OCI-LY1 (cell line): ENCODE measurements at regions not wholly inside any gene's neighbourhood (a gene's known extent, or its start where the extent isn't known, plus 50 kb on each side); places are given as distances from the start of the nearest gene placed in this dataset.
A peak's percentile ranks its signal among the peaks of the same experiment; 100 is the strongest.
"Not testable (repeated sequence)": the region's sequence is repeated elsewhere in the genome, so short reads cannot be mapped to it uniquely, and the experiment has no call there.

ENCODE experiments used
- H2AFZ ChIP-seq: fragments of 200-600 bp; sonication (generic), shearing (Covaris generic); 2 replicates; pipeline ENCODE4 v1.6.0; 2014; ENCODE audit warnings: antibody characterized with exemption, mild to moderate bottlenecking, low read length
- H3F3A ChIP-seq: fragments of 200-600 bp; sonication (generic), shearing (Covaris generic); 2 replicates; pipeline ENCODE4 v1.6.0; 2014; ENCODE audit warnings: mild to moderate bottlenecking, antibody characterized with exemption, low read length, moderate library complexity; ENCODE audit not compliant: insufficient read depth
- H3K27ac ChIP-seq: fragments of 200-600 bp; sonication (generic); 2 replicates; pipeline ENCODE4 v1.5.1; 2014; ENCODE audit warnings: low read length, mixed run types, mild to moderate bottlenecking, low read depth; ENCODE audit not compliant: poor library complexity, severe bottlenecking
- H3K27me3 ChIP-seq: fragments of 200-600 bp; sonication (generic); 2 replicates; pipeline ENCODE4 v1.6.0; 2014; ENCODE audit warnings: antibody characterized with exemption, mild to moderate bottlenecking, low read length, moderate library complexity; ENCODE audit not compliant: insufficient read depth
- H3K36me3 ChIP-seq: fragments of 200-600 bp; sonication (generic); 2 replicates; pipeline ENCODE4 v1.6.1; 2014; ENCODE audit warnings: mild to moderate bottlenecking, antibody characterized with exemption, low read length, moderate library complexity, mixed read lengths; ENCODE audit not compliant: insufficient read depth
- H3K4me1 ChIP-seq: fragments of 200-600 bp; sonication (generic); 2 replicates; pipeline ENCODE4 v1.5.1; 2014; ENCODE audit warnings: mild to moderate bottlenecking, low read length, moderate library complexity; ENCODE audit not compliant: insufficient read depth, severe bottlenecking
- H3K4me2 ChIP-seq: fragments of 200-600 bp; sonication (generic), shearing (Covaris generic); 2 replicates; pipeline ENCODE4 v1.6.1; 2014; ENCODE audit warnings: low read length
- H3K4me3 ChIP-seq: fragments of 200-600 bp; sonication (generic); 2 replicates; pipeline ENCODE4 v1.5.1; 2014; ENCODE audit warnings: low read length, low read depth, mild to moderate bottlenecking, mixed read lengths; ENCODE audit not compliant: poor library complexity, severe bottlenecking
- H3K79me2 ChIP-seq: fragments of 200-600 bp; shearing (Covaris generic); 2 replicates; pipeline ENCODE4 v1.6.1; 2016; ENCODE audit warnings: mixed run types, low read length, mixed read lengths; ENCODE audit not compliant: insufficient read depth
- H3K9ac ChIP-seq: fragments of 200-600 bp; sonication (generic), shearing (Covaris generic); 2 replicates; pipeline ENCODE4 v1.6.1; 2014; ENCODE audit warnings: mild to moderate bottlenecking, low read length, mixed read lengths
- H3K9me2 ChIP-seq: fragments of 200-600 bp; sonication (generic), shearing (Covaris generic); 2 replicates; pipeline ENCODE4 v1.6.1; 2014; ENCODE audit warnings: low read depth, mild to moderate bottlenecking, low read length, mixed read lengths
- H3K9me3 ChIP-seq: fragments of 200-600 bp; shearing (Covaris generic); 2 replicates; pipeline ENCODE4 v1.6.1; 2014; ENCODE audit warnings: low read length, mixed read lengths
- H4K20me1 ChIP-seq: fragments of 200-600 bp; sonication (generic), shearing (Covaris generic); 2 replicates; pipeline ENCODE4 v1.6.0; 2016; ENCODE audit warnings: mild to moderate bottlenecking, low read length; ENCODE audit not compliant: insufficient read depth
- TF ChIP-seq, protein P1 (sequence below): fragments of 200-600 bp; sonication (generic), shearing (Covaris generic); IDR thresholded peaks from 2 replicates; pipeline ENCODE4 v1.5.1; 2017; ENCODE audit warnings: mild to moderate bottlenecking, antibody characterized with exemption, low read length, moderate library complexity, mixed read lengths

DNA sequence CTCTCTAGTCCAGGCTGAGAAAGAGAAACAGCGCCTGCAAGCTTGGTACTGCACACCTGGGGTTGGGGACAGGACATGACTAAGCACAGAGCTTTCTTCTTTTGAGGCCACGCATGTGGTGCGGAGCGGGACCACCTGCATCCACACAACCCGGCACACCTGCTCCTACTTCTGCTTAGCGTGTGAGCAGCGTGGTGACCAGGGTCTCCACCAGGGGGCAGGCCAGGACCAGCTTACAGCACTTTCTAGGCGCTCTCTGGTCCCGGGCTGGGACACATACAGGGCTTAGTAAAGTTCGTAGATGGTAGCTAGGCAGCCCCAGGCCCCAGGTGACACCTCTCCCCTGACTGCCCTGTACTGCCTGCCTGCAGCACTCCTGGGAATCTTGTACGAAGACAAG lies 89.7 kb upstream of the HMX1 start:
- not testable (repeated sequence) for H3K9me3 ChIP-seq, H3K27ac ChIP-seq, H3F3A ChIP-seq, H2AFZ ChIP-seq, H3K79me2 ChIP-seq, H3K4me1 ChIP-seq, H3K27me3 ChIP-seq, H3K36me3 ChIP-seq, H4K20me1 ChIP-seq, H3K9ac ChIP-seq, H3K9me2 ChIP-seq, H3K4me2 ChIP-seq, H3K4me3 ChIP-seq
- TF ChIP-seq, protein P1, sequence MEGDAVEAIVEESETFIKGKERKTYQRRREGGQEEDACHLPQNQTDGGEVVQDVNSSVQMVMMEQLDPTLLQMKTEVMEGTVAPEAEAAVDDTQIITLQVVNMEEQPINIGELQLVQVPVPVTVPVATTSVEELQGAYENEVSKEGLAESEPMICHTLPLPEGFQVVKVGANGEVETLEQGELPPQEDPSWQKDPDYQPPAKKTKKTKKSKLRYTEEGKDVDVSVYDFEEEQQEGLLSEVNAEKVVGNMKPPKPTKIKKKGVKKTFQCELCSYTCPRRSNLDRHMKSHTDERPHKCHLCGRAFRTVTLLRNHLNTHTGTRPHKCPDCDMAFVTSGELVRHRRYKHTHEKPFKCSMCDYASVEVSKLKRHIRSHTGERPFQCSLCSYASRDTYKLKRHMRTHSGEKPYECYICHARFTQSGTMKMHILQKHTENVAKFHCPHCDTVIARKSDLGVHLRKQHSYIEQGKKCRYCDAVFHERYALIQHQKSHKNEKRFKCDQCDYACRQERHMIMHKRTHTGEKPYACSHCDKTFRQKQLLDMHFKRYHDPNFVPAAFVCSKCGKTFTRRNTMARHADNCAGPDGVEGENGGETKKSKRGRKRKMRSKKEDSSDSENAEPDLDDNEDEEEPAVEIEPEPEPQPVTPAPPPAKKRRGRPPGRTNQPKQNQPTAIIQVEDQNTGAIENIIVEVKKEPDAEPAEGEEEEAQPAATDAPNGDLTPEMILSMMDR: peak; percentile 24; the same call in 1 of the 2 replicates

DNA sequence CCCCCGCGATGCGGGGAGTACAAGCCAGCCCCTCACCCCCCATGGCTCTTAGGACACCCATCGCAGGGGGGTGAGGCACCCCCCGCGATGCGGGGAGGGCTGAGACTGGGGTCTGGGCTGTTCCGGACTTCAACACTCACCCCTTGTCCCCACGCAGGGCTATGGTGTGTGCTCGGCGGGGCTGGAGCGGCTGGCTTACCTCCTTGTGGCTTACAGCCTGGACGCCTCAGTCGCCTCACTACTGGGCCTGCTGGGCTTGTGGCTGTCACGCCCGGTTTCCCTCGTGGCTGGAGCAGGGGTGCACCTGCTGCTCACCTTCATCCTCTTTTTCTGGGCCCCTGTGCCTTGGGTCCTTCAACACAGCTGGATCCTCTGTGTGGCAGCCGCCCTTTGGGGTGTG lies 87.8 kb upstream of the HMX1 start:
- H3K4me3 ChIP-seq, H3K9me3 ChIP-seq, H2AFZ ChIP-seq, H3K4me1 ChIP-seq, H3K4me2 ChIP-seq, H3K79me2 ChIP-seq, H3K9me2 ChIP-seq, H3F3A ChIP-seq, H3K27me3 ChIP-seq, H4K20me1 ChIP-seq, H3K9ac ChIP-seq, H3K36me3 ChIP-seq, H3K27ac ChIP-seq: not testable (repeated sequence)

DNA sequence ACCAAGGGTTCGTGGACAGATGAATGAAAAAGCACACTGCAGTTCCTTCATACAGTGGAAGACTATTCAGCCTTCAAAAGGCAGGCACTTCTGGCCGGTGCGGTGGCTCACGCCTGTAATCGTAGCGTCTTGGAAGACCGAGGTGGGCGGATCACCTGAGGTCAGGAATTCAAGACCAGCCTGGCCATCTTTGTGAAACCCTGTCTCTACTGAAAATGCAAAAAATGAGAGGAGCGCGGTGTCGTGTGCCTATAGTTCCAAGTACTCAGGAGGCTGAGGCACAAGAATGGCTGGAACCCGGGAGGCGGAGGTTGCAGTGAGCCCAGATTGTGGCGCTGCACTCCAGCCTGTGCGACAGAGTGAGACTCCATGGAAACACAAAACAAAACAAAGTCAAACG lies 82.4 kb upstream of the HMX1 start:
- H4K20me1 ChIP-seq, H3K4me2 ChIP-seq, H3K9me2 ChIP-seq, H3K9me3 ChIP-seq, H3K9ac ChIP-seq, H2AFZ ChIP-seq, H3K4me3 ChIP-seq, H3F3A ChIP-seq, H3K79me2 ChIP-seq, H3K36me3 ChIP-seq, H3K27me3 ChIP-seq, H3K4me1 ChIP-seq, H3K27ac ChIP-seq: not testable (repeated sequence)

DNA sequence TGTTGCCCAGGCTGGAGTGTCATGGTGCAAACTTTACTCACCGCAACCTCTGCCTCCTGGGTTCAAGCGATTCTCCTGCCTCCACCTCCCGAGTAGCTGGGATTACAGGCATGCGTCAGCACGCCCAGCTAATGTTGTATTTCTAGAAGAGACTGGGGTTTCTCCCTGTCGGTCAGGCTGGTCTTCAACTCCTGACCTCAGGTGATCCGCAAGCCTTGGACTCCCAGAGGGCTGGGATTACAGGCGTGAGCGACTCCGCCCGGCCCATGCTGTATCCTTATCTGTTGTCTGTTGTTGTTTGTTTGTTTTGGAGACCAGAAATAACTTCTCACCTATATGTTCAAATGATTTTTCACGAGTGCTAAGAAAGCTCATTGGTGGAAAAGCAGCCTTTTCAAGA lies 81.2 kb upstream of the HMX1 start:
- H3K4me2 ChIP-seq, H3K36me3 ChIP-seq, H3K79me2 ChIP-seq, H3K9me2 ChIP-seq, H3F3A ChIP-seq, H3K4me1 ChIP-seq, H3K27ac ChIP-seq, H3K27me3 ChIP-seq, H3K9ac ChIP-seq, H4K20me1 ChIP-seq, H2AFZ ChIP-seq, H3K4me3 ChIP-seq, H3K9me3 ChIP-seq: not testable (repeated sequence)

DNA sequence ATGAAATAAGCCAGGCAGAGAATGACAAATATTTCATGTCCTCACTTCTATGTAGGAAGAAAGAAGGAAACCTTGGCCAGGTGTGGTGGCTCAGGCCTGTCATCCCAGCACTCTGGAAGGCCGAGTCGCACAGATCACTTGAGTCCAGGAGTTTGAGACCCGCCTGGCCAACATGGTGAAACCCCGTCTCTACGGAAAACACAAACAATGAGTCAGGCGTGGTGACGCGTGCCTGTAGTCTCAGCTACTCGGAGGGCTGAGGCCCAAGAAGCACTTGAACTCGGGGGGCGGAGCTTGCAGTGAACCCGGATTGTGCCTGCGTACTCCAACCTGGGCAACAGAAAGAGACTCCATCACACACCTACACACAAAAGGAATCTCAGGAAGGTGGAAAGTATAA lies 80.5 kb upstream of the HMX1 start:
- not testable (repeated sequence) for H3K9me2 ChIP-seq, H3K27me3 ChIP-seq, H3K36me3 ChIP-seq, H3K4me3 ChIP-seq, H3K79me2 ChIP-seq, H3K4me2 ChIP-seq, H4K20me1 ChIP-seq, H2AFZ ChIP-seq, H3K27ac ChIP-seq, H3K4me1 ChIP-seq, H3F3A ChIP-seq, H3K9me3 ChIP-seq, H3K9ac ChIP-seq

DNA sequence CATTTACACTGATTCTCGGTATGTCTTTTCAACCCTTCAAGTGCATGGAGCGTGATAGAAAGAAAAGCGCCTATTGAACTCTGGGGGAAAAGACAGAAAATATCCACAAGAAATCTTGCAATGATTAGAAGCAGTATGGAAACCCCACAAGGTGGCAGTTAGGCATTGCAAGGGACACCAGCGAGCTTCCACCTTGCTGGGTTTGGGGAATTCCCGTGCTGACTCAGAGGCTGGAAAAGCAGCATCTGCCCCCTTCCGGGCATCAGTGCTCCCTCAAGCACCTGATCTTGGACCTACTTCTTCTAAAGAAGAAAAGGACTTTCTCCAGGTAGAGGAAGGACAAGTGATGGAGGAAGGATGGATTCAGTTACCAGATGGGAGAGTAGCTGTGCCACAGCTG lies 73.9 kb upstream of the HMX1 start:
- not testable (repeated sequence) for H3K79me2 ChIP-seq, H2AFZ ChIP-seq, H3K4me3 ChIP-seq, H3K27me3 ChIP-seq, H3K9ac ChIP-seq, H4K20me1 ChIP-seq, H3K36me3 ChIP-seq, H3K27ac ChIP-seq, H3K4me2 ChIP-seq, H3K4me1 ChIP-seq, H3F3A ChIP-seq, H3K9me2 ChIP-seq, H3K9me3 ChIP-seq

DNA sequence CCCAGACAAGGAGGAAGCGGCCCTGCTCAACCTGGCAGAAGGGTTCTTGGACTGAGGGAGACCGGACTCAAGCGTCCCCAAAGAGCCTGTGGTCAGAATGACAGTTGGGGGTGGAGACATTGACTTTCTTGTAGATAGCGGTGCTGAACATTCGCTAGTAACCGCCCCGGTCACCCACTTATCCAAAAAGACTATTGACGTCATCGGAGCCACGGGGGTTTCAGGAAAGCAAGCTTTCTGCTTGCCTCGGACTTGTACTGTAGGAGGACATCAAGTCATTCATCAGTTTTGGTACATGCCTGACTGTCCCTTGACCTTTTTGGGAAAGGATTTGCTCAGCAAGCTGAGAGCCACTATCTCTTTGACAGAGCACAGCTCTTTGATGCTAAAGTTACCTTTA lies 71.7 kb upstream of the HMX1 start:
- H3K4me2 ChIP-seq, H3K36me3 ChIP-seq, H2AFZ ChIP-seq, H3K4me1 ChIP-seq, H3K9me3 ChIP-seq, H3K4me3 ChIP-seq, H4K20me1 ChIP-seq, H3K79me2 ChIP-seq, H3K9ac ChIP-seq, H3K27ac ChIP-seq, H3K9me2 ChIP-seq, H3K27me3 ChIP-seq, H3F3A ChIP-seq: not testable (repeated sequence)
